GM23248 (cell line): ENCODE measurements at regions not wholly inside any gene's neighbourhood (a gene's known extent, or its start where the extent isn't known, plus 50 kb on each side); places are given as distances from the start of the nearest gene placed in this dataset.

ENCODE experiments used
- EZH2 ChIP-seq: fragments of 200-600 bp; sonication (generic); IDR thresholded peaks from 2 replicates; pipeline ENCODE4 v1.6.1; 2018; ENCODE audit warnings: antibody characterized with exemption, mild to moderate bottlenecking; ENCODE audit not compliant: insufficient read depth, poor library complexity, severe bottlenecking
- EZH2phosphoT487 ChIP-seq: fragments of 200-600 bp; sonication (generic); IDR thresholded peaks from 2 replicates; pipeline ENCODE4 v1.6.1; 2018; ENCODE audit warnings: antibody characterized with exemption, moderate library complexity, mild to moderate bottlenecking, low read depth; ENCODE audit not compliant: insufficient read depth

DNA sequence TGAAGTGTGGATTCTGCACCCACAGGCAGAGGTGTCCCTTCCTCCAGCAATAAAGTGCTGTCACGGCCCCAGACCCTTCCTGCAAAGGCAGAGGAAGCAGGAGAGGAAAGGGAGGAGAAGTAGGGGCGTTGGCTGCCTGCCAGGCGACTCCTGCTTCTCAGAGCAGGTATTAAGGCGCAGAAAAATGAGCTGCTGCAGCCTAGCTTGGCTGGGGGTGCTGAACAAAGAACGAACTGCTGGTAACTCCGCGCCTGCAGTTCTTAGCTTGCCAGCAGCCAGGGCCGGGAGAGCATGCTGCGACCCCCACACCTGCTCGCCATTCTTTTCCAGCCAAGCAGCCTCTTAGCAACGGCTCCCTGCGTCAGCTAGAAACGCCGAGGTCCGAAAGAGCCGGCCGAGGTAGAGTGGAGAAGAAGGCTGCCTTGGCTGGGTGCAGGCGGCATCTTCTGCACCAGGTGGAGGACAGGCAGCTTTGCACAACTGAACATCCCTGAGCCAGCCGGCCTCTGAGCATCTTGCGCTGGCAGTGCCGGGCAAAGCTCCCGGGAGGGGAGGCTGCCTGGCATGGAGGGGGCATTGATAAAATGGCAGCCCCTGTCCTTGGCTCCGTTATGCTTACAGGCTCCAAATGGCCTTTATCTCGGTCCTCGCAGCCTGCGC is 296.0 kb downstream of the MEX3B start:
- TF ChIP-seq EZH2, result no peak
- TF ChIP-seq EZH2phosphoT487, result no peak
